GM19452 (cell line): ENCODE measurements at regions not wholly inside any gene's neighbourhood (a gene's known extent, or its start where the extent isn't known, plus 50 kb on each side); places are given as distances from the start of the nearest gene placed in this dataset.
"Not testable (repeated sequence)": the region's sequence is repeated elsewhere in the genome, so short reads cannot be mapped to it uniquely, and the experiment has no call there.

ENCODE experiments used
- ATAC-seq: cut with Tn5 transposase; IDR thresholded peaks from one replicate; pipeline ENCODE4 v1.9.1; 2021; ENCODE audit not compliant: unreplicated experiment

DNA sequence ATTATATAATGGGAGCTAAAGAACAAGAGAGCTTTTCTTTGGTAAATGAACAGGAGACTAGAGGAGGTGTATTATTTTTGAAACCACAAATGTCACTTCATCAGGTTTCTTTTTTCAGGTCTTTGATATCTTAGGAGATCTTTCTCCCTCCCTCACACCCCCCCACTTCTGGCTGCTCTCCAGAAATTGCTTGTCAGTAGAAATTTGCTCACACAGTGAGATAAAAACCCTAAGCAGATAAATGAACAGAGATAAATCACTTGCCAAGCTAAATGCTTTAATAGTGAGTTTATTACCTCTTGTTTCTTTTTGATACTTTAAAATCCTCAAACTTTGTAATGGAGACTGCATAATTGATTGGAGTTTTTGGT lies 421.2 kb upstream of the TENM3 start:
- ATAC-seq: no peak

- ATAC-seq: no peak
Observed at GRCh38 chr4:181823183-181823582, 420.0 kb upstream of the TENM3 start.

GRCh38 chr4:181823645-181824044 lies 419.6 kb upstream of the TENM3 start:
- no peak for ATAC-seq

GRCh38 chr4:181825564-181825963 lies 417.6 kb upstream of the TENM3 start:
- ATAC-seq: no peak

DNA sequence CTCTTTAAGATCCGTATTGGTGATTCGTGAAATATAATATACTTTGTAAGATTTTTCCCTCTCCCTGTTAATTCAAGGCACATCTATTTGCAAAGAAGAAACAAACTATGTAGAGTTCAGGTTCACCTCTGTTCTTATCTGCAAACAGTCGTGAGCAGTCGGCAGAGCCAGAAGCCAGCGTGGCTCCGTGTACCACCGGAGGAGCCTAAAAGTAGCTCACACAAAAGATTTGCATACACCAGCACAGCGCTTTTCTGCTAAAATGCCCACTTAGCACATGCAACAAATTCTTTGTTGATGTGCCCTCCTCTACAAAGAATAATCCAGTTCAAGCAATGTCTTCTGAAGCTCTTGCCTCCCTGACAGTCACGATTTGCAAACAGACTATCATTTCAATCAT lies 416.0 kb upstream of the TENM3 start:
- no peak for ATAC-seq

GRCh38 chr4:181830404-181831035 lies 412.7 kb upstream of the TENM3 start:
- ATAC-seq: no peak

GRCh38 chr4:181834071-181834470 lies 409.1 kb upstream of the TENM3 start:
- no peak for ATAC-seq

DNA sequence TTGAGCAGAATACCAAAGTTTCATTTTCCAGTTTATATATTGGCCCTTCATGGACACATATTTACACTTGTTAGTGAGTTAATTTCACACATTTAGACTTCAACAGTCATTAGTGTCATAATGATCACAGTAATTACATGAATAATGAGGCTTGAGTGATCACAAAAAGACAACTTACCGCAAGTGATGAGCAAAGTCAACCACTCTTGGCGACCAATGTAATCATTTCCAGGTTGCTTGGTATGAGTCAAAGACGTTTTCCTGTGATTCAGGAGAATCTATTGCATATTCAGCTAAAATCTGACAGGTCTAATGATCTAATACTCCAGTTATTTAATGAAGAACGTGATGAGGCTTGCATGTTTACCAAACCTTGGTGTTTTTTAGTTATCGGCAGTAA lies 407.9 kb upstream of the TENM3 start:
- ATAC-seq: no peak

- ATAC-seq: no peak
Observed at GRCh38 chr4:181838253-181838652, 404.9 kb upstream of the TENM3 start.

DNA sequence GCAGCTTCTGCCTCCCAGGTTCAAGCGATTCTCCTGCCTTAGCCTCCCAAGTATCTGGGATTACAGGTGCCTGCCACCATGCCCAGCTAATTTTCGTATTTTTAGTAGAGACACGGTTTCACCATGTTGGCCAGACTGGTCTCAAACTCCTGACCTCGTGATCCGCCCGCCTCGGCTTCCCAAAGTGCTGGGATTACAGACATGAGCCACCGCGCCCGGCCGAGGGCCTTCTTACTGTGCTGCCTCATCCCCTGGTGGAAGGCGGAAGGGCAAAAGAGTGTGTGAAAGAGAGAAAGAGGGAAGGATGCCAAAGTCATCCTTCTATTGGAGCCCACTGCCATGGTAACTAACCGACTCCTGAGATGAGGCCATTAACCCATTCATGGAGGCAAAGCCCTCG lies 399.4 kb upstream of the TENM3 start:
- ATAC-seq: not testable (repeated sequence)

DNA sequence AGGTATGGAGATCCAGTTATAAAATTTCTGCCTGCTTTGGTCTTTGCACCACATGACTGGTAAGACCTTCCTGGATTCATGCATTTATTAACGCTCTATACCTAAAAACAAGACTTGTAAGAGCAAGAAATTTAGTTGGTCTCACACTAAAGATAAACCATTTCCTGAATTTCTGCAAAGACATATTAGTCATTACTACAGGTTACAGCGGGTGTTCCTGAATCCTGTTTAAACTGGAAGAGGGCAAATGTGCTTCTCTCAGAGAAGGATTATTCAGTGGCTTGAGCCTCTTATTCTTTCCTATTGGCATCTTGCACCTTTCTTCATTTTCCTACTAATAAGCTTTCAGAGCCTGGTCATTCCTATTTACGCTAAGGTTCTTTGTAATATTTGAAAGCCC lies 397.6 kb upstream of the TENM3 start:
- ATAC-seq: no peak

- ATAC-seq: no peak
Observed at GRCh38 chr4:181846934-181847333, 396.3 kb upstream of the TENM3 start.

DNA sequence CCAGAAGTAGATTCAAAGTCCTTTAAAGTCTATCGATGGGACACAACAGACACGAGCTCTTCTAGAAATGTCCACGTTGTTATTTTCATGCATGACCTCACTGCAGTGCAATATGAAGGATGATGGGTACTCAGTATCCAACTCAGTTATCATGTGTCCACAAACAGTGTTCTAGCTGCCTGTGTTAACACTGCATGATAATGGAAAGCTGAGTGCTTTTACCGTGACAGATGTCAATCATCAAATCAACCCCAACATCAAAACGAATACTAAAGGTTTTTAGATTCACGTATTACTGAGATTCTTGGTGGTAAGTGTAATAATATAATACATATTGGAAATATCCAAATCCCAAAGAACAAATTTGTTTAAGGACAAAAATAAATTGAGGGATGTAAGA lies 394.8 kb upstream of the TENM3 start:
- ATAC-seq: no peak

- ATAC-seq: no peak
Observed at GRCh38 chr4:181849472-181849871, 393.7 kb upstream of the TENM3 start.

DNA sequence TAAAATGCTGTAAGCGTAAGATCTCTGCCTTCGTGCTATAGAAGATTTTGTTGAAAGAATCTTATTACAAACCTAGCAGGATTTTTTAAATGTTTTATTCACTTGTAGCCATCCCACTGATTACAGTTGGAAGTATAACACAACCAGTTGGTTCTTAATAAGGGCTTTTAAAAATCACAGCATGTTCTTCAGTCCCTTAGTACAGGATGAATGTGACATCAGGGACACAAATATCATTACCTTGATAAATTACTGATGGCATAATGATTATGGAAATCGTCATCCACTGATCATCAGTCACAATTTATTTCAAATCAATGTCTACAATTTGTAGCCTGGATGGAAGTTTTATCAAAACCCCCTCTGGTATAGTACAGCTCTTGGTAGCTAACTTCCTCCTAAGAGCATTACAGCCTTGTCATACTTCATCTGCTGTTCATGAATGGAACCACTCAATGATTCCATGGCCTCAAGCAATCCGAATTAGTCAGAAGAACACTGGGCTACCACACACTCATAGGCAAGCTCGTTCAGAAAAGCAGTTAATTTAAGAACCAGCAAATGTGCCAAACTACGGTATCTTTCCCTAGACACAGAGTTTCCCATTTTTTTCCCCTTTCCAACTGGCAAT lies 389.2 kb upstream of the TENM3 start:
- ATAC-seq: no peak

- ATAC-seq: no peak
Observed at GRCh38 chr4:181855307-181855706, 387.9 kb upstream of the TENM3 start.

- ATAC-seq: not testable (repeated sequence)
Observed at GRCh38 chr4:181857471-181857870, 385.7 kb upstream of the TENM3 start.

DNA sequence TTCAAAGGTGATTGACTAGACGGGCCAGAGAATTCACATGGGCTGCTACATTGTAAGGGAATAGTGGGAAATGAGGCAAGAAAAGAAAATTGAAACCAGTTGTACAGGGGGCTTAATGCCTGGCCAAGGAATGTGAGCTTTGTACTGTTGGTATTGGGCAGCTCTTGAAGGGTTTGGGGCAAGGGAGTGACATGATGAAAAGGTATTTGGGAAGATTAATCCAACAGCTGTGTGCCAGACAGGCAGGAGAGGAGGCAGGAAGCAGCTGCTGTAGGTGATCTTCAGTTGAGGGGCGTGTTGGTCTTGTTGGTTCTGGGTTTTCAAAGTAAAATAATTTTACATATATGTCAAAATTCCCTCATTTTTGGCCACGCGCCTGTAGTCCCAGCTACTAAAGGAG lies 384.5 kb upstream of the TENM3 start:
- ATAC-seq: no peak

GRCh38 chr4:181859439-181859838 lies 383.8 kb upstream of the TENM3 start:
- no peak for ATAC-seq

DNA sequence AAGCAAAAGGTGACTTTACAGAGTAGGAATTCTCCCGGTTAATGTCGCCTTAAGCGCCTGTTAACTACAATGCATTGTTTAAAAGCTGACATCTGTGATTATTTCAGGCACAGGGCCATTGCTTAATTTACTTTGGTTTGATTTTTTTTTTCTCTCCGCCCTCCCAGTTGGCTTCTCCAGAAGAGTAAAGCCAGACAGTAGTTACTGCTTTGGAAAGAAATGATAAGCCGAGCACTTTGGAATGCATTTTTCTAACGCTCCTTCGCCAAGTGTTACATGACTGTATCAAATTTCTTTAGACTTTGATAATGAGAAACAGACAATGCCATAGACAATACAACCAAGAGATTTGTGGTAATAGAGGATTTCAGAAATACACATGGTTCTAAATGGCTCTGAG lies 383.0 kb upstream of the TENM3 start:
- ATAC-seq: no peak

DNA sequence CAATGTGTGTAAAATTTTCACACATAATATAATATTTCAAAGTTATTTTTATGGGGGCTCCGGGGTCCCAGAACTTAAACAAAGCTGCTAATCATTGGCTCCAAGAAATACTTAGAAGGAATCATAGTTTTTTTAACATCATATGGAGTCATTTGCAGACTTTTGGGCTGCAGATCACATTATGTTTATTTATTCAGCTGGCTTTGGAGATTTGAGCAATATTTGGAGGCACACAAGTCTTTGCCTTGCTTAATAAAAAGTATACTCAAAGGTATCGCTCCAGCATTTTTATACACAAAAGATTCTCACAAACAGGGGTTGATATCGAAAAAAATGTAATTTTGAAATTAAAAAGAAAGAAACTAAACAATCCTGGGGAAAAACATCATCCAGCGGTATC lies 382.5 kb upstream of the TENM3 start:
- no peak for ATAC-seq

DNA sequence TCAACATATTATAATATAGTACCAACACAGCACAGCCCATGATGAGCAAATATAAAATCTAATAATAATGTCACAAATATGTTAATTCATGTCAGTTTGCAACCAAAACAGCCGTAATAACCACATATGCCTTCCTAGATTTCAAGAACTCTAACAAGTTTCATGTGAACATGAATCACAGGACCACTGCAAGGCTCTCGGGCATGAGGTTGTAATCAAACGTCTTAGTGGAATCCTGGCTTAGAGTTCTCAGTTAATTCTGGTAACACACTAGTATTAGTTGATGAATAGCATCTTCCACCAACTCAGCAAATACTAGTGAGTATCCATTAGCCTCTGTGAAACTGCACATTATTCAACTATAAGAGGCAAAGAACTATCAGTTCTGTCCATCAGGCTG lies 379.3 kb upstream of the TENM3 start:
- no peak for ATAC-seq

DNA sequence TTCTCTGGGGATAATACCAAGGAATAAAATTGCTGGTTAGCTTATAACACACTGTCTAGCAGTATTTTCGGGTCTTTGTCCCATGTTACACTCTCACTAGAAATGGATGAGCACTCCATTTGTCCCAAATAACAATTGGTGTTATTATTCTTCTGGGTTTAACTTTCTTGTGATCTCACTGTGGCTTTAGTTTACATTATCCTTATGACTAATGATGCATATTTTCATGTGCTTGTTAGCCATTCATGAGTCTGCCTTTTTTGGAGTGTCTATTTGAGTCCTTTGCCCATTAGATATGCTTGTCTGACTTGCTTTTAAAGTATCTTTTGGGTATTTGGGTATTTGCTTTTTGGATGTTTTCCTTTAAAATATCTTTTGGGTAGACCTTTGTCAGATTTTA lies 372.9 kb upstream of the TENM3 start:
- ATAC-seq: no peak
